ENCODE measurements at regions not wholly inside any gene's neighbourhood (a gene's known extent, or its start where the extent isn't known, plus 50 kb on each side); places are given as distances from the start of the nearest gene placed in this dataset.

DNA sequence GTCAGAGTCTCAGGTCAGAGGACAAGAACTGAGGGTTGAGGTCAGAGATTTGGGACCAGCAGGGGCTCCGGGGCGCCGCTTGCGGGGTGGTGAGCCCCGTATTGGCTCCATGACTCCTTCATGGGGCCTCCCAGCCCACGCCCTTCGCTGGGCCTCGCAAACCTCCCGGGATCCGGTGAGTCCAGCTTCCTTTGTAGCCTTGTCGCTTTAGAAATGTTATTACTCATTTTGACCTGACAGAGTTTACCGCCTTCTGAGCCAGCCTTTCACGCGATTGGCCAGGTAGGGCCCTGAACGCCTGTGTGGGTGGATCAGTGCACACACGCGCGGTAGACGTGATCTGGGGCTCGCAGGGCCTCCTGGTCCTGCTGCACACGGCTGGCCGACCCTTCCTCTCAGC, 181.1 kb downstream of the ERMARD start:
- DNase-seq, result no peak
- TF ChIP-seq, protein P1, sequence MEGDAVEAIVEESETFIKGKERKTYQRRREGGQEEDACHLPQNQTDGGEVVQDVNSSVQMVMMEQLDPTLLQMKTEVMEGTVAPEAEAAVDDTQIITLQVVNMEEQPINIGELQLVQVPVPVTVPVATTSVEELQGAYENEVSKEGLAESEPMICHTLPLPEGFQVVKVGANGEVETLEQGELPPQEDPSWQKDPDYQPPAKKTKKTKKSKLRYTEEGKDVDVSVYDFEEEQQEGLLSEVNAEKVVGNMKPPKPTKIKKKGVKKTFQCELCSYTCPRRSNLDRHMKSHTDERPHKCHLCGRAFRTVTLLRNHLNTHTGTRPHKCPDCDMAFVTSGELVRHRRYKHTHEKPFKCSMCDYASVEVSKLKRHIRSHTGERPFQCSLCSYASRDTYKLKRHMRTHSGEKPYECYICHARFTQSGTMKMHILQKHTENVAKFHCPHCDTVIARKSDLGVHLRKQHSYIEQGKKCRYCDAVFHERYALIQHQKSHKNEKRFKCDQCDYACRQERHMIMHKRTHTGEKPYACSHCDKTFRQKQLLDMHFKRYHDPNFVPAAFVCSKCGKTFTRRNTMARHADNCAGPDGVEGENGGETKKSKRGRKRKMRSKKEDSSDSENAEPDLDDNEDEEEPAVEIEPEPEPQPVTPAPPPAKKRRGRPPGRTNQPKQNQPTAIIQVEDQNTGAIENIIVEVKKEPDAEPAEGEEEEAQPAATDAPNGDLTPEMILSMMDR (IDR thresholded peaks at IDR 0.05), result no peak
- no peak for TF ChIP-seq POLR2A (IDR thresholded peaks at IDR 0.05)
- Histone ChIP-seq H3K4me1 (peaks cover 3% of the 10 kb centered on the region), H3K27me3 (no peaks in the 10 kb centered on the region), H3K4me3 (no peak overlapping the region), H3K27ac (no peak overlapping the region), H3K36me3 (ENCODE audit: low read depth, missing control alignments) (no peaks in the 10 kb centered on the region), H3K9me3 (no peaks in the 10 kb centered on the region)
- intact Hi-C loops (cut with DNase I; ENCODE audit: low total_unique reads), result no loop called here
- 75 to 85% methylated on average over 22 of the region's 22 CpGs for WGBS, 2 donors

DNA sequence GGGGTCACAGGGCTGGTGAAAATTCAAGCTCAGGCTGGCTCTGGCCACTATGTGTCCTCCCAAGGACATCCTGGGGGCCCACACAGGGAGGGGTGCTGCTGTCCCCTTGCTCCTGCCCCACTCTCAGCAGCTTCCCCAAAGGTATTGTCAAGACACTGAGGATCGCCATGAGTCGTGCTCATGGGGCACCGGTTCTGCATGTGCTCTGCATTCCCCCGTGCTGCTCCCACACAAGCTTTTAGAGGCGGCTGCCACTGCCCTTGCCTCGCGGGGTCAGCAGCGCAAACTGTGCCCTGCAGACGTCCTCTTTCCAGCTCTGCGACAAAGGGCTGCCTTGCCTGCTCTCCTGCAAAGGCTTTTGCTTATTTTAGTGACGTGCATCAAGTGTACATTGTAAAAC, 179.8 kb downstream of the ERMARD start:
- Histone ChIP-seq H3K36me3 (ENCODE audit: low read depth, missing control alignments) (no peaks in the 10 kb centered on the region), H3K4me3 (no peak overlapping the region), H3K27ac (no peak overlapping the region), H3K4me1 (peaks cover 3% of the 10 kb centered on the region), H3K9me3 (no peaks in the 10 kb centered on the region), H3K27me3 (no peaks in the 10 kb centered on the region)
- intact Hi-C loops (cut with DNase I; ENCODE audit: low total_unique reads), result no loop called here
- 74 to 77% methylated on average over 8 to 11 of the region's 11 CpGs for WGBS, 2 donors
- TF ChIP-seq POLR2A (IDR thresholded peaks at IDR 0.05), result no peak
- TF ChIP-seq, protein P1 (IDR thresholded peaks at IDR 0.05), result no peak
- no peak for DNase-seq

DNA sequence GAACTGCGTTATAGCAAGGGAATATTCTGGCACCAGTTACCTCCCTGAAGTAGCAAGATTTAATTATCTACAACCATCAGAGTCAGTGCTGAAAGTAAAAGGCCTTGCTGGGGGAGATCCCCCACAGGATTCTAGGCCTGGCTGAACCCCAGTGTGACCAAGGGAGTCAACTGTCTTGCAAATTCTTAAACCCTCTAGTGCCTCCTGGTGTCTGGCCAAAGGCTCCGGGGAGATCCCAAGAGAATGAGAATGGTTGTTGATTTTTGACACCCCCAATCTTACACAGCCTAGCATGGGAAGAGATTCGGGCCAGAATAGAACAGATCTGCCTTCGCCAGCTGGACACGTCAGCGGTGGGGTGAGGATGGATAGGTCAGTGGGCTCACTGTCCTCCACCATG, 179.4 kb downstream of the ERMARD start:
- WGBS, 2 donors, result 88 to 90% methylated on average over 6 of the region's 6 CpGs
- no peak overlapping the region for H3K27ac ChIP-seq
- DNase-seq, result no peak
- H3K9me3 ChIP-seq, result no peaks in the 10 kb centered on the region
- H3K36me3 ChIP-seq (ENCODE audit: low read depth, missing control alignments), result no peaks in the 10 kb centered on the region
- H3K4me1 ChIP-seq, result peaks cover 3% of the 10 kb centered on the region
- H3K4me3 ChIP-seq, result no peak overlapping the region
- intact Hi-C loops (cut with DNase I; ENCODE audit: low total_unique reads), result no loop called here
- no peaks in the 10 kb centered on the region for H3K27me3 ChIP-seq
- TF ChIP-seq, protein P1 (IDR thresholded peaks at IDR 0.05), result no peak
- no peak for TF ChIP-seq POLR2A (IDR thresholded peaks at IDR 0.05)

DNA sequence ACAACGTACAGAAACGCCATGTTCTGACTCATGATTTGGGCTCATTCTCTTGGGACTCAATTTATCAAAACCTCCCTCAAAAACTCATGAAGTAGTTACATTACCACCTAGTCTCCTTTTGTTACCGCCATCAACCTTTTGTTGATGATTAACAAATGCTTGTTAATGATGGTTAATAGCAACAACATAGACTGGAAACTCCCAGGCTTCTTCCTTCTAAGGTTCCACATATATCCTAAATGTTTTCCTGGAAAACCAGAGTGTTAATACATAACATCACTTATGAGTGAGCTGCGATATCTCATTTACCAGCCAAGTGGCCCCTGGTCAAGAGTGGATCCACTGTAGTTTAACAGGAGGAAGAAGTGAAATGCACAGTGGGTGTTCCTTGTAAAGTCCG, 176.3 kb downstream of the ERMARD start:
- Histone ChIP-seq H3K36me3 (ENCODE audit: low read depth, missing control alignments) (no peaks in the 10 kb centered on the region), H3K27me3 (no peaks in the 10 kb centered on the region), H3K4me1 (no peaks in the 10 kb centered on the region), H3K9me3 (no peaks in the 10 kb centered on the region), H3K4me3 (no peak overlapping the region), H3K27ac (no peak overlapping the region)
- DNase-seq, result no peak
- WGBS, 2 donors, result 88 to 90% methylated on average over 5 of the region's 5 CpGs
- intact Hi-C loops (cut with DNase I; ENCODE audit: low total_unique reads), result no loop called here
- TF ChIP-seq POLR2A (IDR thresholded peaks at IDR 0.05), result no peak
- TF ChIP-seq, protein P1 (IDR thresholded peaks at IDR 0.05), result no peak

DNA sequence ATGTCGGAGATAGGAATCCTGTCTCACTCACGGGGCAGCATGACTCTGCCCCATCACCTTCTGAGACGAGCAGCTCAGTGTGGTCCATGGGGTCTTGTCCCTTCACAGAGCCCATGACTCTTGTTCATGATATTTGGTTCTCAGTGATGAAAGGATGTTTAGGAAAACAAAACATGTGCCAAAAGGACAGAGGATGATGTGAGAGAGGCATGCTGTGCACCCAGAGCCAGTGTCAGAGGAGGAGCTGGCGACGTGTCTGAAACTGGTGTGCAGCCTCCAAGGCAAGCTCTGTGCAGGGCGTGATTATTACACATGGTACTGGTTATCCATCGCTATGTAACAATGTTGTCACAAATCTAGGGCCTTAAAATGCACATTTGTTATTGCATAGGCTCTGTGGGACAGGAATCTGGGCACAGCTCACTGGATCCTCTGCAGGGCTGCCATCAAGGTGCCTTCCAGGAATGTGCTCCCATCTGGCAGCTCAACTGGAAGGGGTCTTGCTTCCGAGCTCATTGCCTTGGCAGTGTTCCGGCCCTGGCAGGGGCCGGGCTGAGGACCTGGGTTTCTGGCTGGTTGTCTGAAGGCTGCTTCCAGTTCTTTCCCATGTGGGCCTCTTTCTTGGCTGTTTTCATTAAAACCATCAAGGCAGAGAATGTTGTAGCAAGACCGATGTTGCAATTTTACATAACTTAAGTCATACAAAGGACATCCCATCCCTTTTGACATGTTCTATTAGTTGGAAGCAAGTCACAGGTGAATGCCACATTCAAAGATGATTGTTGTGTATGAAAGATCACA, 175.4 kb downstream of the ERMARD start:
- WGBS, 2 donors, result 84 to 94% methylated on average over 11 of the region's 11 CpGs
- Histone ChIP-seq H3K4me3 (no peak overlapping the region), H3K4me1 (no peaks in the 10 kb centered on the region), H3K9me3 (no peaks in the 10 kb centered on the region), H3K27ac (no peak overlapping the region), H3K36me3 (ENCODE audit: low read depth, missing control alignments) (no peaks in the 10 kb centered on the region), H3K27me3 (no peaks in the 10 kb centered on the region)
- intact Hi-C loops (cut with DNase I; ENCODE audit: low total_unique reads), result no loop called here
- TF ChIP-seq, protein P1 (IDR thresholded peaks at IDR 0.05), result no peak
- TF ChIP-seq POLR2A (IDR thresholded peaks at IDR 0.05), result no peak
- no peak for DNase-seq

All from testis (tissue), 2 donors.